Cardiac septum (tissue), 1 donor: ENCODE measurements at regions not wholly inside any gene's neighbourhood (a gene's known extent, or its start where the extent isn't known, plus 50 kb on each side); places are given as distances from the start of the nearest gene placed in this dataset.
"Not testable (repeated sequence)": the region's sequence is repeated elsewhere in the genome, so short reads cannot be mapped to it uniquely, and the experiment has no call there.

ENCODE experiments used
- DNase-seq: peaks from one replicate; pipeline ENCODE4 v3.0.0-alpha.2; 2020; ENCODE audit warnings: low spot score
- intact Hi-C: fragments of 100-400 bp; cut with DNase I; formaldehyde crosslinking; loops from one replicate; pipeline ENCODE4 v1.14.0; 2022
- donor health status: DM: no; HTN: no; CAD: no.

DNA sequence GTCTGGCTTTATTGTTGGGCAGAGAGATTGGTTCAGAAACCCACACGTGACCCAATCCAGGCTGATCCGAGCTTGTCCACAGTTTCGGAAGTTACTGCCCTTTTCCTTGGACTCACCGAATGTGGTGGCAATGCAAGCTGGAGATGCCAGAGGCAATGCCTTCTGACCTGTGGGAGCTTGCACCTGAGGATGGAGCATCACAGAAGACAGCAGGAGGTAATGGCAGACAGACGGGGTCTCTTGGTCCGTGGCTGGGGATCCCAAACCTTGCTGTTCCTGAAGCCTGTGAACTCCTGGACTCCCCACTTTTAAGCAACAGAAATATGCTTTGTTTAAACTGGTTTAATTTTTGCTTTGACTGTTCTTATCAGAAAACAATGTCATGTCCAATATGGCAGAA, 265.2 kb upstream of the IRX1 start:
- DNase-seq = no peak
- intact Hi-C loops = no loop called here

GRCh38 chr5:3329427-3329826, 266.2 kb upstream of the IRX1 start:
- intact Hi-C loops = no loop called here
- no peak for DNase-seq

DNA sequence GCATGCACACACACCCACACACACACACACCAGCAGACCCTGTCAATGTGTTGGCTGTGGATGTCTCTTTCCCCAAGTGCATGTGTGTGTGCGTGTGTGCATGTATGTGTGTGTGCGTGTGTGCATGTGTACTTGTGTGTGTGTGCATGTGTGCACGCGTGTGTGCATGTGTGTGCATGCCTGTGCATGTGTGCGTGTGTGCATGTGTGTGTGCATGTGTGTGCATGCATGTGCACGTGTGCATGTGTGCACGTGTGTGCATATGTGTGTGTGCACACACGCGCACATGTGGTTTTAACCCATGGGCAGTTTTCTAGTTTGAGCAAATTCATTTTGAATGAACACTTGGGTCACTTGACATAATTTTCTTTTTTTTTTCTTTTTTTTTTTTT, 268.8 kb upstream of the IRX1 start:
- no peak for DNase-seq
- intact Hi-C loops = no loop called here

GRCh38 chr5:3325972-3326840, 269.4 kb upstream of the IRX1 start:
- no peak for DNase-seq
- intact Hi-C loops = no loop called here

DNA sequence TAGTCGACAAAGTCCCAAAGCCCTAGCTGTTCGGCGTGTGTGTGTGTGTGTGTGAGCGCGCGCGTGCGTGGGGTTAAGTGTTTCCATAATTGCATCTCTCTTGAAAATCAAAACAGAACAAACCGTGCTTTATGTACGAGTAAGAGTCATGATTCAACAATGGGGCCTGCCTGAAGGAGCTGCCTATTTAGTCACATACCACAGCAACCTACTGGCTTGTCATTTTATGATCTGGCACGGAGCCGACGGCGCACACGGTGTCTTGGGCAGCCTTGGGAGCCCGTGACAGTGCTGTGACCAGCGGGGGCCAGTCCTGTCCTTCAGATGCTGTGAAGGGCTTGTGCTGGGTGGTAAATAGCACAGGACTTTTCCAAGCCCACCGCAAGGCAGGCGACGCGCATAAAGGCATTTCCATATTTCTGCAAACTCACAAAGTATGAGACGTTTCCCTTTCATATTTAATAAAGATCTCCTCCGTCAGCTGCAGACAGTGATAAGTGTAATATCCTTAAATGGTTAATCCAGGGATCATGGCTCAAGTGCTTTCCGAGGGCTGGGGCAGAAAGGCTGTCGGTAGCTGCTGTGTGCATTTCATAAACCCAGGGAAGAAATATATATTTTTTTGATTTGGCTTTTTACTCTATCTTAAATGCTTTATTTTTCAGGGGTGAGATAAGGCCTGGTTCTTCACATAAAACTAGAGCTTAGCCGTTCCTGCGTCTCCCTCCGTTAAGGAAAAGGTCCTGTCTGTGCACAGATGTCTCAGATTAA, 270.2 kb upstream of the IRX1 start:
- no peak for DNase-seq
- intact Hi-C loops = no loop called here

- no peak for DNase-seq
- intact Hi-C loops = no loop called here
Measured at GRCh38 chr5:3324421-3325101, 271.1 kb upstream of the IRX1 start.

DNA sequence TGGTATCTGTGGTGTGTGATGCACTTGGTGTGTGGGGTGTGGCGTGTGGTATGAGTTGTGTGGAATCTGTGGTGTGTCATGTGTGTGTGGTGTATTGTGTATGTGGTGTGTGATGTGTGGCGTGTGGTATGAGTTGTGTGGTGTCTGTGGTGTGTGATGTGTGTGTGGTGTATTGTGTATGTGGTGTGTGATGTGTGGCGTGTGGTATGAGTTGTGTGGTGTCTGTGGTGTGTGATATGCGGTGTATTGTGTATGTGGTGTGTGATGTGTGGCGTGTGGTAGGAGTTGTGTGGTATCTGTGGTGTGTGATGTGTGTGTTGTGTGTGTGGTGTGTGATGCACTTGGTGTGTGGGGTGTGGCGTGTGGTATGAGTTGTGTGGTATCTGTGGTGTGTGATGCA, 271.7 kb upstream of the IRX1 start:
- DNase-seq, intact Hi-C loops: not testable (repeated sequence)

DNA sequence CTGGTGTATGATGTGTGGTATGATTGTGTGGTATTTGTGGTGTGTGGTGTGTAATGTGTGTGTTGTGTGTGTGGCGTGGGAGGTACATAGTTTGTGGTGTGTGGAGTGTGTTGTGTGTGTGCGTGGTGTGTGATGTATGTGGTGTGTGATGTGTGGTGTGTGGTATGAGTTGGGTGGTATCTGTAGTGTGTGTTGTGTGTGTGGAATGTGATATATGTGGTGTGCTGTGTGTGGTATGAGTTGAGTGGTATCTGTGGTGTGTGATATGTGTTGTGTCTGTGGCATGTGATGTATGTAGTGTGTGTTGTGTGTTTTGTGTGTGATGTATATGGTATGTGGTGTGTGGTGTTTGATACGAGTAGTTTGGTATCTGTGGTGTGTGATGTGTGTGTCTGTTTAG, 272.5 kb upstream of the IRX1 start:
- intact Hi-C loops = no loop called here
- DNase-seq = no peak

GRCh38 chr5:3322642-3323041, 273.0 kb upstream of the IRX1 start:
- intact Hi-C loops = no loop called here
- no peak for DNase-seq

DNA sequence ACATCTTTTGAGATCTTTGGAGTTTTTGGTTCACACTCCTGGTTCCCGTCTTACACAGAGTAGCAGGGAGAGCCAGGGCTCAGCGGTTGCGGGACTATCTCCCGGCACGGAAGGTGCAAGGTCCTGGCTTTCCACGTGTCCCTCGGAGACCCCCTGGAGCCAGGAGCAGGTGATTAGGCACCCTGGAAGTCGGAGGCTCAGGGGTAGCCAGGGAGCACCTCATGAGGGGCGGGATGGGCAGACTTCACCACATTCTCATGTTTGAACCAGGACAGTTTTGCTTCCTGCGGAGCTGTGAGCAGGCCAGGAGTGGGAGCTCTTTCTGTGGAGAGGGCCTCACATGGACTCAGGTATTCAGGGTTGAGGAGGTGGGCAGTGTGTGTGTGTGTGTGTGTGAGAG, 273.7 kb upstream of the IRX1 start:
- DNase-seq = no peak
- intact Hi-C loops = no loop called here

DNA sequence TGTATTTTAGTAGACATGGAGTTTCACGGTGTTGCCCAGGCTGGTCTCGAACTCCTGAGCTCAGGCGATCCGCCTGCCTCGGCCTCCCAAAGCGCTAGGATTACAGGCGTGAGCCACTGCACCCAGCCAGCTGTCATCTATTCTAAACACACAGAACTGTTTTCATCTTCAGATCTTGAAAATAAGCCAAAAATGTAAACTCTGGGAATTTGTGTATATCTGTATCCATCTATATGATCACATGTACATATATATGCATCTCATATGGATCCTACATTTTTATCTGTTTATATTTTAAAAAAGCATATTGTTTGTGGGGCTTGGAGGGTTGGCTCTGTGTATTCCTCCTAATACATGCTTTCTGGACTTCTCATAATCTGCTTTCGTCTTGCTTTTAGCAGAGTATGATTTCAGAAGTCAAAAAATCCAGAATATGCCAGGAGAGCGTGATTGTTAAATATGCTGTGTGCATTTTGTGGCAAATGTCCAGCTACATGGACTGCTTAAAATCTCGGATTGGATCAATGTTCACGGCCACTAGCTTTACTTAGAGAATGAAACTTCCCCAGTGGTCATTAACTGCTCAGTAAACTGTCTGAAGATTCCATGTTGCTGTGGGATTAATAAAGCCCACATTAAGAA, 274.4 kb upstream of the IRX1 start:
- intact Hi-C loops = no loop called here
- DNase-seq = no peak

DNA sequence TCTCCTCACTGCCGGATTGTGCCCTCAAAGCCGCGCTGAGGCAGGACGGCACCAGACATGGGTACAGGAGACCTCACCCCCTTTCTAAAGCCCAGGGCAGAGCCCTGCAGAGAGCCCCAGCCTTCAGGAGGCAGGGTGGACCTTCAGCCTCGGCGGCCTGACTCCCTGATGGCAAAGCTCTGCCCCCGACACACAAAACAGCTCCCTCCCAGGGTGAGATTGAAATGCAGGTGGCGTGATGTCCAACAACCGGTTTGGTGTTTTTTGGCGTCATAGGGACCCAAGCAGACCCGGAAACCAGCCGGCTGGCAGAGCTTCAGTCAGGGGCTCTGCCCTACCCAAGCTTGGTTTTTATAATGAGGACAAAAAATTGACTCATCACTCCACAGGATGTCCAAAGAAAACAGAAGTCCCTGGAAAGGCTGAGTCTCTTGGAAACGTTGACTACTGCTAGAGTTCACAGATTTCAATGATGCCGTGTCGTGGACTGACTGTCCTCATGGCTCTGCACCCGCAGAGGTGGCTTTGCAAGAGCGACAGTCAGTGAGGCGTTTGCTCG, 275.2 kb upstream of the IRX1 start:
- DNase-seq = no peak
- intact Hi-C loops = no loop called here

GRCh38 chr5:3317051-3317795, 278.4 kb upstream of the IRX1 start:
- no peak for DNase-seq
- intact Hi-C loops = no loop called here

GRCh38 chr5:3313569-3313968, 282.1 kb upstream of the IRX1 start:
- intact Hi-C loops = no loop called here
- DNase-seq = no peak

DNA sequence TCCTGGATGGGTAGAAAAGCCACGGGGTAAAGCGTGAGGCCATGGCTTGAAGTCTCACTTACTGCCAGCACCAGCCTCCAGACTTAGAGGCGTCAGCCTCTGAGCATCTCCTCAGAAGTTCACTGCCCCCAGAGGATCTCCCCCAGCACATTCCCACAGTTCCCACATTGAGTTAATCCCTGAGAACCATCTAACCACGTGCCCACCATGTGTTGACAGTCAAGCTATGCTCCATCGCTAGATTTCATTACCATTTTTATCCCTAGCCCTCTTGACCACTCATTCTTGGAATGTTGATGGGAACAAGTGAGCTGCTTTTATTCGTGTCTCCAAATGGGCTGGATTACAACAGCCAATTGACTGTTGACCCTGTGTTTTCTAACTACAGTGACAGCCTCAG, 283.3 kb upstream of the IRX1 start:
- intact Hi-C loops = no loop called here
- DNase-seq = no peak

- DNase-seq = no peak
- intact Hi-C loops = no loop called here
Measured at GRCh38 chr5:3311433-3311832, 284.2 kb upstream of the IRX1 start.

GRCh38 chr5:3310541-3311261, 284.9 kb upstream of the IRX1 start:
- intact Hi-C loops = no loop called here
- no peak for DNase-seq

DNA sequence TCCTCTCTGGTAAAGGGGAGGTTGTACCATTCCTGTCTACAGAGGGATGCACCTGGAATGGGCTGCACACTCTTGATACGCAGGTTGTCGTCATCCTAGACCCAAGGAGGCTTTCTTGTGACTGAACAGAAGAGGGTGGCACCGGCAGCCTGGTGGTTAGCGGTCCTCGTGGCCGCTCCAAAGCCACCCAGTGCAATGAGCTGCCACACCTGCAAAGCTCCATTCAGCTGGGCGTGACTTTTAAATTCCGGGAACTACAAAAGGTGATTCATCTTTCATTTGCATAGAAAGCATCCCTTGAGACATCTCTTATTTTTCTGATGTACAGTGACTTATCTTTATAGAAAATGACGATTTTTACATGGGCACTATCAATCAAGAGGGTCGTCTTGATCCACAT, 286.1 kb upstream of the IRX1 start:
- no peak for DNase-seq
- intact Hi-C loops = no loop called here
